Esophagus (tissue), 2 donors: ENCODE measurements at regions not wholly inside any gene's neighbourhood (a gene's known extent, or its start where the extent isn't known, plus 50 kb on each side); places are given as distances from the start of the nearest gene placed in this dataset.
A peak's percentile ranks its signal among the peaks of the same experiment; 100 is the strongest.

Source experiments
- H3K27ac ChIP-seq, 2 donors: one replicate each; pipeline ENCODE4 v1.5.1; 2013; ENCODE audit warnings: low read depth in 2 of 2, mild to moderate bottlenecking in 2 of 2, inconsistent platforms in 1 of 2, low read length in 1 of 2, moderate library complexity in 1 of 2
- H3K27me3 ChIP-seq, 2 donors: one replicate each; pipeline ENCODE4 v1.6.1; 2013; ENCODE audit warnings: low read length in 2 of 2, control low read depth in 1 of 2, mild to moderate bottlenecking in 1 of 2; ENCODE audit not compliant: insufficient read depth in 2 of 2, control insufficient read depth in 1 of 2
- H3K36me3 ChIP-seq, 2 donors: one replicate each; pipeline ENCODE4 v1.6.1; 2013; ENCODE audit warnings: low read length in 1 of 2; ENCODE audit not compliant: control insufficient read depth in 2 of 2, insufficient read depth in 2 of 2
- H3K4me1 ChIP-seq, 2 donors: one replicate each; pipeline ENCODE4 v1.6.1; 2013; ENCODE audit warnings: low read length in 1 of 2; ENCODE audit not compliant: control insufficient read depth in 2 of 2, insufficient read depth in 2 of 2
- H3K4me3 ChIP-seq, 2 donors: one replicate each; pipeline ENCODE4 v1.5.1; 2013; ENCODE audit warnings: low read length in 2 of 2, mild to moderate bottlenecking in 2 of 2, low read depth in 1 of 2, moderate library complexity in 1 of 2
- H3K9me3 ChIP-seq, 2 donors: one replicate each; pipeline ENCODE4 v1.6.1; 2013; ENCODE audit warnings: mild to moderate bottlenecking in 2 of 2, low read depth in 1 of 2, low read length in 1 of 2, moderate library complexity in 1 of 2; ENCODE audit not compliant: control insufficient read depth in 2 of 2, insufficient read depth in 1 of 2
- WGBS, 2 donors: extraction: QIAGEN DNeasy Blood & Tissue Kit; methylation state at CpG; one replicate each; pipeline ENCODE4 v1.1.7; 2013; 5-methylcytosine and 5-hydroxymethylcytosine counted together
- donor health status: healthy with polysubstance abuse.
- donor health status: Bipolar disorder and iron deficiency.

DNA sequence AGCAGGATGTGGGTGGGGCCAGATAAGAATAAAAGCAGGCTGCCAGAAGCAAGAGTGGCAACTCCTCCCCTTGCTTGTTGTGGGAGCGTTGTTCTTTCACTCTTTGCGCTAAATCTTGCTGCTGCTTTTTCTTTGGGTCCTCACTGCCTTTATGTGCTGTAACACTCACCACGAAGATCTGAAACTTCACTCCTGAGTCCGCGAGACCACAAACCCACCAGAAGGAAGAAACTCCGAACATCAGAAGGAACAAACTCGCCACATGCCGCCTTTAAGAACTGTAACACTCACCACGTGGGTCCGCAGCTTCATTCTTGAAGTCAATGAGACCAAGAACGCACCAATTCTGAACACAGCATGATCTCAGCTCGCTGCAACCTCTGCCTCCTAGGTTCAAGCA is 72.9 kb downstream of the IL12A start:
- WGBS, 2 donors = 83 to 84% methylated on average over 12 of the region's 12 CpGs
- Histone ChIP-seq H3K4me3 (no peak overlapping the region), H3K27ac (no peak overlapping the region), H3K36me3 (no peaks in the 10 kb centered on the region), H3K4me1 (no peaks in the 10 kb centered on the region), H3K27me3 (no peaks in the 10 kb centered on the region), H3K9me3 (no peaks in the 10 kb centered on the region)

DNA sequence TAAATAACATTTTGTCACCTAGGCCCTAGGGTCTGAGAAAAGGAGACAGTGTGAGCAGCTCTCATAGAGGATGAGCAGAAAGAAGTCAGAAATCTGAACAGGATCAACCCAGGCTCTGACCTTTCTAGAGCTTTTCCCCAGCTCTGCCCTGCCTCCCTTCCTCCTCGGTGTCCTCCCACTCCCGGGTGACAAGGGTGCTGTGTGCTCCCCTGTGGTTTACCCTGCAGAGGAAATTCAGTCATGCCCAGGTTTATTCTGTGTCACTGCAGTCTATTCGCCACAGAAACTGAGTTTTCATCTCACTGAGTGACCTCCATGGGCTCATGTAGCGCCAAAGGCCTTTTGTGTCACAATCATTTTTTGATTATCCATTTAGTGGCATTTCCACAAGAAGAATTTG is 76.6 kb downstream of the IL12A start:
- Histone ChIP-seq H3K27me3 (no peaks in the 10 kb centered on the region), H3K27ac (no peak overlapping the region), H3K9me3 (no peaks in the 10 kb centered on the region), H3K36me3 (no peaks in the 10 kb centered on the region), H3K4me1 (no peaks in the 10 kb centered on the region), H3K4me3 (no peak overlapping the region)
- 66 to 81% methylated on average over 4 of the region's 4 CpGs for WGBS, 2 donors

GRCh38 chr3:160065786-160066185 is 77.2 kb downstream of the IL12A start:
- no peak overlapping the region for H3K4me3 ChIP-seq
- H3K9me3 ChIP-seq = no peaks in the 10 kb centered on the region
- no peaks in the 10 kb centered on the region for H3K27me3 ChIP-seq
- WGBS, 2 donors = 70 to 85% methylated on average over 3 to 4 of the region's 4 CpGs
- H3K36me3 ChIP-seq = no peaks in the 10 kb centered on the region
- no peak overlapping the region for H3K27ac ChIP-seq
- no peaks in the 10 kb centered on the region for H3K4me1 ChIP-seq

- H3K27me3 ChIP-seq = no peaks in the 10 kb centered on the region
- no peaks in the 10 kb centered on the region for H3K36me3 ChIP-seq
- no peak overlapping the region for H3K4me3 ChIP-seq
- H3K9me3 ChIP-seq = no peaks in the 10 kb centered on the region
- H3K4me1 ChIP-seq = no peaks in the 10 kb centered on the region
- no peak overlapping the region for H3K27ac ChIP-seq
- 45% methylated on average over 3 of the region's 3 CpGs for WGBS, 2 donors
These were observed 81.4 kb downstream of the IL12A start for GRCh38 chr3:160069986-160070385.

DNA sequence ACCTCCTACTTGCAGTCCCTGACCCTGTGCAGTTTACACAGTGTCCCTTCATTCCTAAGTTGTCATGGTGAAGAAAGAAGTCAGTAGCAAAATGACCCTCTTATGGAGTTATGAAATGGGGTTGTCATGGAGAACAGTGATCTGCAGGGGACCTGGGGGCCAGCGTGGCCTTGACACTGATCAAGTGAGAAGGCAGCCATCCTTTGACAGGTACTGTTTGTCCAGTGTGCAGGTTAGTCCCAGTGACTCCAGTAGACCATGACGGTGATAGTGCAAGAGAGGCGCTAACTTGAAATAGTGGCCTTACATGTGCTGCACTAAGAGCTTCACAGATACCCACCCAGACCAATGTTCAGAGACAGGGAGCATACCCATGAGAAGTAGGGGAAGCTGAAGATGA is 87.9 kb downstream of the IL12A start:
- H3K27ac ChIP-seq = no peak overlapping the region
- no peaks in the 10 kb centered on the region for H3K4me1 ChIP-seq
- WGBS, 2 donors = 76 to 87% methylated on average over 3 of the region's 3 CpGs
- no peaks in the 10 kb centered on the region for H3K27me3 ChIP-seq
- no peak overlapping the region for H3K4me3 ChIP-seq
- no peaks in the 10 kb centered on the region for H3K9me3 ChIP-seq
- no peaks in the 10 kb centered on the region for H3K36me3 ChIP-seq

DNA sequence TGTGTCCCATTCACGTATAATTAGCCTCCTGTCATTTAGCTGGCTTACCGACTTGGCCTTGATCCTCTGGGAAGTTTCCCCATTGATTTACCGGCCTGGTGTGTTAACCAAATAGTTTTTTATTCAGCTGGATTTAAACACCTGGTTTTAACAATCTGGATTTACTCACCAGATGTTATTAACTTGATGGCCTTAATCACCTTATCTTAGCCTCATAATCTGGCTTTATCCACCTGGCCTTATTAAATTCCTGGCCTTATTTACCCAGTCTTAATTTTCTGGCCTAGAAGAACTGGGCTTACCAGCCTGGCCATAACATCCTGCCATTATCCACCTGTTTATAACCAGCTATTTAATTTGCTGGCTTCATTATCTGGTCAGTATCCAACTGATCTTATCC is 89.9 kb downstream of the IL12A start:
- Histone ChIP-seq H3K27ac (peak overlapping the region; percentile 6 to 76), H3K36me3 (no peaks in the 10 kb centered on the region), H3K4me3 (no peak overlapping the region), H3K4me1 (no peaks in the 10 kb centered on the region), H3K9me3 (no peaks in the 10 kb centered on the region), H3K27me3 (no peaks in the 10 kb centered on the region)
- WGBS, 2 donors = 59 to 62% methylated on average over 3 of the region's 3 CpGs

DNA sequence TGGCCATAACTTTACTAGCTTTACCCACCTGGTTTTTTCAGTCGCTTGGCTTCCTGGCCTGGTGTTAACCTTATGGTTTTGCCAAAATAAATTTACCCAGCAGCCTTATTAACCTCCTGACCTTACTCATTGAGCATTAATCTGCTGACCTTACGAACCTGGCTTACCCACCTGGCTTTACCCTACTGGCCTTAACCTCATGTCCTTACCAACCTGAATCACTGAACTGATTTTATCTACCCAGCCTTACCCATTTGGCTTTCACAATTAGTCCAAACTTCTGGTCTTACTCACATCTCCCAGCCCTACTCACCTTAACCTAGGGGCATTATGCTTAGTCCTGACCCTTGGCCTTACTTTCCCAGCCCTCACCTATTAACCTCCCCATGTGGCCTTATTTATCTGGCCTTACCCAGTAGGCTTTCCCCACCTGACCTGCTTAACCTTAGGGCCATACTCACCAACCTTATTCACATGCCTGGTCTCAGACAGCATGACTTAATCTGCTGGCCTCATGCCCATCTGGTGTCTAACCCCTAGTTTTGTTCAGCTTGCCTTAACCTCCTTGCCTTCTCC is 93.4 kb downstream of the IL12A start:
- Histone ChIP-seq H3K27me3 (no peaks in the 10 kb centered on the region), H3K27ac (peak overlapping the region; percentile 38 to 47), H3K36me3 (no peaks in the 10 kb centered on the region), H3K4me1 (no peaks in the 10 kb centered on the region), H3K4me3 (no peak overlapping the region), H3K9me3 (no peaks in the 10 kb centered on the region)
- 67 to 68% methylated on average over 2 of the region's 2 CpGs for WGBS, 2 donors

DNA sequence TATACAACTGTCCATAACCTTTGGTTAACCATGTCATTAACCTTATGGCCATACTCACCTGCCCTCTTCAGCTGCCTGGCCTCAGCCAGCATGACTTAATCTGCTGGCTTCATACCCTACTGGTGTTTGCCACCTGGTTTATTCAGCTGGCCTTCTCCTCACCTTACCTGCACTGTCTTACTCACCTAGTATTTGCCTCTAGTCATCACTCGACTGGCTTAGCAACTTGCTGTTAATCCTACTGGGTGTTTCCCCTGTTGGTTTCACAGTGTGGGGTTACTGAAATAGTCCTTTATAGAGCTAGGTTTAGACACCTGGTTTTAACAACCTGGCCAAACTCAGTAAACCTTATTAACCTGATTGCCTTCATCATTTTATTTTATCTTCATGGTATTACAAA is 96.4 kb downstream of the IL12A start:
- H3K4me1 ChIP-seq = no peaks in the 10 kb centered on the region
- no peaks in the 10 kb centered on the region for H3K9me3 ChIP-seq
- H3K27ac ChIP-seq = peak overlapping the region; percentile 80 to 93
- H3K27me3 ChIP-seq = no peaks in the 10 kb centered on the region
- 60 to 66% methylated on average over 1 of the region's 1 CpG for WGBS, 2 donors
- H3K4me3 ChIP-seq = no peak overlapping the region
- no peaks in the 10 kb centered on the region for H3K36me3 ChIP-seq

GRCh38 chr3:160088492-160089137 is 100.0 kb downstream of the IL12A start:
- Histone ChIP-seq H3K4me3 (no peak overlapping the region), H3K9me3 (no peaks in the 10 kb centered on the region), H3K27me3 (no peaks in the 10 kb centered on the region), H3K27ac (no peak overlapping the region), H3K4me1 (no peaks in the 10 kb centered on the region), H3K36me3 (no peaks in the 10 kb centered on the region)
- WGBS, 2 donors = 83 to 91% methylated on average over 3 of the region's 3 CpGs

DNA sequence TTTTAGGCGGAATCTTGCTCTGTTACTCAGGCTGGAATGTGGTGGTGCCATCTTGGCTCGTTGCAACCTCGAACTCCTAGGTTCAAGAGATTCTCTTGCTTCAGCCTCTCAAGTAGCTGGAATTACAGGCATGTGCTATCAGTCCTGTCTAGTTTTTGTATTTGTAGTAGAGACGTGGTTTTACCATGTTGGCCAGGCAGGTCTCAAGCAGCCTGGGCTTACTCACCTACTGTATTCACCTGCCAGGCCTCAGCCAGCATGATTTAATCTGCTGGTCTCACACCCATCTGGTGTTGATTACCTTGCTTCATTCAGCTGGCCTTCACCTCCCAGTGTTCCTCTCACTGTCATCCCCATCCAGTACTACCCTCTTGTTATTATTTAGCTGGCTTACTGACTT is 102.0 kb downstream of the IL12A start:
- no peaks in the 10 kb centered on the region for H3K4me1 ChIP-seq
- no peaks in the 10 kb centered on the region for H3K27me3 ChIP-seq
- H3K4me3 ChIP-seq = no peak overlapping the region
- H3K27ac ChIP-seq = peak overlapping the region; percentile 65 to 68
- H3K36me3 ChIP-seq = no peaks in the 10 kb centered on the region
- H3K9me3 ChIP-seq = no peaks in the 10 kb centered on the region
- 77 to 85% methylated on average over 4 of the region's 4 CpGs for WGBS, 2 donors
